ENCODE measurements at regions not wholly inside any gene's neighbourhood (a gene's known extent, or its start where the extent isn't known, plus 50 kb on each side); places are given as distances from the start of the nearest gene placed in this dataset.

- H3K27ac ChIP-seq, result no peak overlapping the region
- H3K27me3 ChIP-seq (replicated peaks), result no peaks in the 10 kb centered on the region
- in situ Hi-C loops (cut with HindIII; ENCODE audit: low pct_ligation_motif_present, low sequenced_read_pairs), result no loop called here
- H3K4me3 ChIP-seq (ENCODE audit: low read depth, low read length), result no peak overlapping the region
- no peaks in the 10 kb centered on the region for H3K36me3 ChIP-seq (replicated peaks)
- DNase-seq, result no peak
- TF ChIP-seq CTCF (IDR thresholded peaks at IDR 0.05; ENCODE audit: low read depth, low read length, missing control alignments), result no peak
These were observed 245.1 kb upstream of the LMCD1 start for GRCh38 chr3:8256441-8257071.

- Histone ChIP-seq H3K27me3 (replicated peaks) (no peaks in the 10 kb centered on the region), H3K36me3 (replicated peaks) (no peaks in the 10 kb centered on the region), H3K27ac (no peak overlapping the region), H3K4me3 (ENCODE audit: low read depth, low read length) (no peak overlapping the region)
- in situ Hi-C loops (cut with HindIII; ENCODE audit: low pct_ligation_motif_present, low sequenced_read_pairs), result no loop called here
- no peak for TF ChIP-seq CTCF (IDR thresholded peaks at IDR 0.05; ENCODE audit: low read depth, low read length, missing control alignments)
- DNase-seq, result no peak
These were observed 240.6 kb upstream of the LMCD1 start for GRCh38 chr3:8261018-8261417.

GRCh38 chr3:8266730-8267131 is 234.9 kb upstream of the LMCD1 start:
- Histone ChIP-seq H3K27me3 (replicated peaks) (no peaks in the 10 kb centered on the region), H3K36me3 (replicated peaks) (no peaks in the 10 kb centered on the region), H3K27ac (no peak overlapping the region), H3K4me3 (ENCODE audit: low read depth, low read length) (no peak overlapping the region)
- no peak for DNase-seq
- no peak for TF ChIP-seq CTCF (IDR thresholded peaks at IDR 0.05; ENCODE audit: low read depth, low read length, missing control alignments)
- in situ Hi-C loops (cut with HindIII; ENCODE audit: low pct_ligation_motif_present, low sequenced_read_pairs), result no loop called here

GRCh38 chr3:8273479-8273878 is 228.1 kb upstream of the LMCD1 start:
- Histone ChIP-seq H3K27ac (no peak overlapping the region), H3K36me3 (replicated peaks) (no peaks in the 10 kb centered on the region), H3K4me3 (ENCODE audit: low read depth, low read length) (no peak overlapping the region), H3K27me3 (replicated peaks) (no peaks in the 10 kb centered on the region)
- in situ Hi-C loops (cut with HindIII; ENCODE audit: low pct_ligation_motif_present, low sequenced_read_pairs), result no loop called here
- TF ChIP-seq CTCF (IDR thresholded peaks at IDR 0.05; ENCODE audit: low read depth, low read length, missing control alignments), result no peak
- DNase-seq, result no peak

- H3K36me3 ChIP-seq (replicated peaks), result no peaks in the 10 kb centered on the region
- H3K27me3 ChIP-seq (replicated peaks), result no peaks in the 10 kb centered on the region
- DNase-seq, result no peak
- no peak overlapping the region for H3K4me3 ChIP-seq (ENCODE audit: low read depth, low read length)
- no peak overlapping the region for H3K27ac ChIP-seq
- in situ Hi-C loops (cut with HindIII; ENCODE audit: low pct_ligation_motif_present, low sequenced_read_pairs), result no loop called here
- TF ChIP-seq CTCF (IDR thresholded peaks at IDR 0.05; ENCODE audit: low read depth, low read length, missing control alignments), result no peak
These were observed 225.6 kb upstream of the LMCD1 start for GRCh38 chr3:8276056-8276455.

GRCh38 chr3:8276506-8276905 is 225.1 kb upstream of the LMCD1 start:
- H3K4me3 ChIP-seq (ENCODE audit: low read depth, low read length), result no peak overlapping the region
- no peak overlapping the region for H3K27ac ChIP-seq
- H3K27me3 ChIP-seq (replicated peaks), result no peaks in the 10 kb centered on the region
- DNase-seq, result no peak
- no peak for TF ChIP-seq CTCF (IDR thresholded peaks at IDR 0.05; ENCODE audit: low read depth, low read length, missing control alignments)
- in situ Hi-C loops (cut with HindIII; ENCODE audit: low pct_ligation_motif_present, low sequenced_read_pairs), result no loop called here
- no peaks in the 10 kb centered on the region for H3K36me3 ChIP-seq (replicated peaks)

All from brain microvascular endothelial cell (primary cell).